Transverse colon (tissue), 4 donors: ENCODE measurements at regions not wholly inside any gene's neighbourhood (a gene's known extent, or its start where the extent isn't known, plus 50 kb on each side); places are given as distances from the start of the nearest gene placed in this dataset.

Source experiments
- DNase-seq: peaks from one replicate; pipeline ENCODE4 v3.0.0-alpha.2; 2019
- H3K27ac ChIP-seq, 4 donors: fragments of 200-600 bp; sonication (generic); 2 replicates each; pipeline ENCODE4 v1.5.1; 2016 to 2018; ENCODE audit warnings: inconsistent platforms in 4 of 4
- H3K27me3 ChIP-seq: fragments of 200-600 bp; sonication (generic); 2 replicates; pipeline ENCODE4 v1.5.1; 2017; ENCODE audit warnings: inconsistent platforms
- H3K36me3 ChIP-seq, 4 donors: fragments of 200-600 bp; sonication (generic); 2 replicates each; pipeline ENCODE4 v1.5.1; 2017 to 2019; ENCODE audit warnings: inconsistent platforms in 4 of 4
- H3K4me1 ChIP-seq, 4 donors: fragments of 200-600 bp; sonication (generic); 2 replicates each; pipeline ENCODE4 v1.5.1; 2017 to 2020; ENCODE audit warnings: inconsistent platforms in 4 of 4
- H3K4me3 ChIP-seq, 4 donors: fragments of 200-600 bp; sonication (generic); 1 replicate in 1 of 4; 2 replicates in 3 of 4; pipeline versions ENCODE4 v1.5.1 to v1.6.1; 2017 to 2019; ENCODE audit warnings: inconsistent platforms in 4 of 4
- H3K9me3 ChIP-seq, 2 donors: fragments of 200-600 bp; sonication (generic); 2 replicates each; pipeline ENCODE4 v1.5.1; 2017 to 2019; ENCODE audit warnings: inconsistent platforms in 2 of 2
- EP300 ChIP-seq: sonication (generic); formaldehyde crosslinking; IDR thresholded peaks from one replicate; pipeline ENCODE4 v1.6.1; 2017; ENCODE audit warnings: antibody characterized with exemption, low read depth
- POLR2A ChIP-seq: fragments of 450-650 bp; IDR thresholded peaks from one replicate; pipeline ENCODE4 v1.6.1; 2016; ENCODE audit warnings: antibody characterized with exemption, mild to moderate bottlenecking, moderate library complexity
- POLR2AphosphoS5 ChIP-seq, 3 donors: sonication (generic); formaldehyde crosslinking; IDR thresholded peaks; one replicate each; pipeline ENCODE4 v1.6.1; 2016; ENCODE audit warnings: antibody characterized with exemption in 3 of 3
- WGBS, 2 donors: methylation state at CpG; one replicate each; pipeline ENCODE4 v1.1.5; 2018; ENCODE audit warnings: low coverage in 1 of 2; 5-methylcytosine and 5-hydroxymethylcytosine counted together
- in situ Hi-C, 4 donors: fragments of 200-750 bp; cut with MboI; loops; one replicate each; pipeline versions ENCODE4 v1.15.0 to v1.15.1; 2017; ENCODE audit warnings: low sequenced_read_pairs in 3 of 4, low pct_ligation_motif_present in 1 of 4, low pct_unique_long_range_greater_than_20kb in 1 of 4
- intact Hi-C: fragments of 100-400 bp; cut with DNase I; formaldehyde crosslinking; loops from one replicate; pipeline ENCODE4 v1.15.1; 2023; ENCODE audit warnings: low total_unique reads
- TF ChIP-seq, protein P1 (sequence below), 5 experiments: fragments of 200-600 bp in 3 of 5; fragments of 450-650 bp in 2 of 5; sonication (generic) in 3 of 5; IDR thresholded peaks; 1 replicate in 2 of 5; 2 replicates in 3 of 5; pipeline ENCODE4 v1.5.1; 2016 to 2017; ENCODE audit warnings: antibody characterized with exemption in 5 of 5, inconsistent platforms in 3 of 5, mild to moderate bottlenecking in 2 of 5, moderate library complexity in 1 of 5

DNA sequence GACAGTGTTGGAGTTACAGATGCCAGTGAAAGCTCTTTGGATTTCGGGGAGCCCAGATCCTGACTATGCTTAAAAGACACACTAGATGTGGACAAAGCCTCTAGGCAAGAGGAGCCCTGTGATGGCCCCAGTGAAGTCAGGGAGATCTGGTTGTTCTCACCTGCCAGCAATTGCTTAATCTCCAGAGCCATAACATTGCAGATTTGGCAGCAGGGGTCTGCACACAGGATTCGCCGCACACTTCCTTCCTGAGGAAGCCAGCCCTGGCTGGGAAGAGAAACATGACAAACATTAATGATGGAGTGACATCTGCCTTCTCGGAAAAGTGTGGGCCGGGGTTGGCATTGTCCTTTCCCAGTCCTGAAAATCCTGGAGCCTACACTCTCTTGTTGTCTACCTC is 65.2 kb upstream of the PHF24 start:
- in situ Hi-C loops (loop anchor here in 2 of 4 donors (10.0 to 25.0 kb wide), 2 partner anchors 94 to 582 kb away; partner anchors contain the start of gene DNAJB5 (in 1 of the 2)), intact Hi-C loops (loop anchor here (10.0 kb wide), 1 partner anchor 202 kb away; the partner anchor contains the start of gene PIGO)
- Histone ChIP-seq H3K27me3 (peaks cover 38% of the 10 kb centered on the region), H3K27ac (no peak overlapping the region), H3K36me3 (no peaks in the 10 kb centered on the region), H3K4me1 (no peaks in the 10 kb centered on the region), H3K4me3 (no peak overlapping the region), H3K9me3 (no peaks in the 10 kb centered on the region)
- WGBS, 2 donors: 55% methylated on average over 5 of the region's 5 CpGs; no CpG with 5 or more reads in 1 of the 2 donors
- no peak for TF ChIP-seq EP300
- TF ChIP-seq POLR2AphosphoS5 (IDR thresholded peaks at IDR 0.05): no peak
- no peak for TF ChIP-seq POLR2A
- no peak for DNase-seq

DNA sequence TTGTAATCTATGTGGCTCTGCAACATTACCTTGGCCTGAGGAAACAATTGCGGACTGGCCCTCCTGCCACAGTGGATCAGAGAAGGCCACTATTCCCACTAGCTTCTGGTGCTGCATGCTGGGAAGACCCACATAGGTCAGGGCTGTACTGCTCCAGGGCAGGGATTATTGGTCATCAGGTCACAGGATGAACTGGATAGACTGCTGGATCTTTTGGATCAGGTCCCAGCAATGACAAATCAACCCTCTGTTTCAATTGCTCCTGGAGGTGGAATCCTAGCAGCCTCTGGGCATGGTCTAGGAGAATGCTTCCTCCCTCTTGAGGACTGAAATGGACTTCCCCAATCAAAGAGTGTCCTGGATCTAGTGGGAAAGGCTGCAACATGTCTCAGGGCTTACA is 66.7 kb upstream of the PHF24 start:
- no peaks in the 10 kb centered on the region for H3K4me1 ChIP-seq
- intact Hi-C loops (loop anchor here (10.0 kb wide), 1 partner anchor 203 kb away; the partner anchor contains the start of gene PIGO), in situ Hi-C loops (loop anchor here in 2 of 4 donors (10.0 to 25.0 kb wide), 2 partner anchors 96 to 583 kb away; partner anchors contain the start of gene DNAJB5 (in 1 of the 2))
- DNase-seq: no peak
- TF ChIP-seq, protein P1, sequence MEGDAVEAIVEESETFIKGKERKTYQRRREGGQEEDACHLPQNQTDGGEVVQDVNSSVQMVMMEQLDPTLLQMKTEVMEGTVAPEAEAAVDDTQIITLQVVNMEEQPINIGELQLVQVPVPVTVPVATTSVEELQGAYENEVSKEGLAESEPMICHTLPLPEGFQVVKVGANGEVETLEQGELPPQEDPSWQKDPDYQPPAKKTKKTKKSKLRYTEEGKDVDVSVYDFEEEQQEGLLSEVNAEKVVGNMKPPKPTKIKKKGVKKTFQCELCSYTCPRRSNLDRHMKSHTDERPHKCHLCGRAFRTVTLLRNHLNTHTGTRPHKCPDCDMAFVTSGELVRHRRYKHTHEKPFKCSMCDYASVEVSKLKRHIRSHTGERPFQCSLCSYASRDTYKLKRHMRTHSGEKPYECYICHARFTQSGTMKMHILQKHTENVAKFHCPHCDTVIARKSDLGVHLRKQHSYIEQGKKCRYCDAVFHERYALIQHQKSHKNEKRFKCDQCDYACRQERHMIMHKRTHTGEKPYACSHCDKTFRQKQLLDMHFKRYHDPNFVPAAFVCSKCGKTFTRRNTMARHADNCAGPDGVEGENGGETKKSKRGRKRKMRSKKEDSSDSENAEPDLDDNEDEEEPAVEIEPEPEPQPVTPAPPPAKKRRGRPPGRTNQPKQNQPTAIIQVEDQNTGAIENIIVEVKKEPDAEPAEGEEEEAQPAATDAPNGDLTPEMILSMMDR (IDR thresholded peaks at IDR 0.05): no peak
- no peak for TF ChIP-seq POLR2AphosphoS5 (IDR thresholded peaks at IDR 0.05)
- TF ChIP-seq POLR2A: no peak
- 95% methylated on average over 1 of the region's 1 CpG; no CpG with 5 or more reads in 1 of the 2 donors for WGBS, 2 donors
- H3K27me3 ChIP-seq: peaks cover 23% of the 10 kb centered on the region
- H3K27ac ChIP-seq: no peak overlapping the region
- no peak overlapping the region for H3K4me3 ChIP-seq
- no peaks in the 10 kb centered on the region for H3K36me3 ChIP-seq
- H3K9me3 ChIP-seq: no peaks in the 10 kb centered on the region

DNA sequence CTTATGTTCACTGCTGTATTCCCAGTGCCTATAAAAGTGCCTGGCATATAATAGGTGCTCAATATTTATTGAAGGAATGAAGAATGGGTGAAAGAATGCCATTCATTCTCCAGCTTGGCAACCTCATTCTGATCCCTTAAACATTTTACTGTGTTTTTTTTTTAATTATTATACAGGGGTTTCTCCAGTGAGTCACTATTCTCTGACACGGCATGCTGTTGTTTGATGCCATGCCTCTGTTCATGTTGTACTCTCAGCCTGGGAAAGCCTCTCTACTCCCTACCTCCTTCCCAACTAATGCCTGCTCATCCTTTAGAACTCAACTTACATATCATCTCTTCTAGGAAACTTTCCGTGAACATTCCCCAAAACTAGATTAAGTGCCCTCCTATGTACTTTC is 70.2 kb upstream of the PHF24 start:
- TF ChIP-seq, protein P1 (IDR thresholded peaks at IDR 0.05): no peak
- TF ChIP-seq POLR2AphosphoS5 (IDR thresholded peaks at IDR 0.05) (no peak), POLR2A (no peak), EP300 (no peak)
- H3K27me3 ChIP-seq: peaks cover 7% of the 10 kb centered on the region
- intact Hi-C loops: no loop called here
- in situ Hi-C loops: loop anchor here in 1 of 4 donors (25.0 kb wide), 1 partner anchor 99 kb away; the partner anchor contains the start of gene DNAJB5
- H3K9me3 ChIP-seq: no peaks in the 10 kb centered on the region
- no peak overlapping the region for H3K4me3 ChIP-seq
- H3K27ac ChIP-seq: no peak overlapping the region
- 35 to 42% methylated on average over 2 of the region's 2 CpGs for WGBS, 2 donors
- no peak for DNase-seq
- no peaks in the 10 kb centered on the region for H3K4me1 ChIP-seq
- H3K36me3 ChIP-seq: no peaks in the 10 kb centered on the region

DNA sequence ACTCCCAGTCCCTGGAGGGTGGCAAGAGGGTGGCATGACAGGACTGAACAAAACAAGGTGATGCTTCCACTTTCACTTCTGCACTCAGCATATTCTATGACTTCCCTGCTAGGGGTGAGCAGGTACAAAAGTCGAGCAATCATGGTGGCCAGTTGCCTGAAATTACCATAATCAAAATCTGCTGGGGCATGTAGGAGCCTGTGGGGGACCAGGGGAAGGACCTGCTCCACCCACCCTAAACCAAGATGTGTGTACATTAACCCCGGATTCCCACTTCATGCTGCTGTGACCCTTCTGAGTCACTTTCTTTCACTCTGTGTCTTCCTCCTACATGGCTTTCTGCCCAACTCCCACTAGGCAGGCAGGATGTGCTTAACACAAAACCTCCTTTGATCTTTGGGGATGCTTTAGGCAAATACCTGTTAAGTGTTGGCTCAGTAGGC is 73.3 kb upstream of the PHF24 start:
- intact Hi-C loops (no loop called here), in situ Hi-C loops (loop anchor here in 1 of 4 donors (25.0 kb wide), 1 partner anchor 103 kb away; the partner anchor contains the start of gene DNAJB5)
- Histone ChIP-seq H3K36me3 (no peaks in the 10 kb centered on the region), H3K4me1 (no peaks in the 10 kb centered on the region), H3K27ac (no peak overlapping the region), H3K9me3 (no peaks in the 10 kb centered on the region), H3K27me3 (no peaks in the 10 kb centered on the region), H3K4me3 (no peak overlapping the region)
- no peak for TF ChIP-seq POLR2A
- TF ChIP-seq, protein P1 (IDR thresholded peaks at IDR 0.05): no peak
- no peak for TF ChIP-seq EP300
- no peak for TF ChIP-seq POLR2AphosphoS5 (IDR thresholded peaks at IDR 0.05)
- 14 to 45% methylated on average over 1 to 2 of the region's 2 CpGs for WGBS, 2 donors
- DNase-seq: no peak
